ENCODE measurements at regions not wholly inside any gene's neighbourhood (a gene's known extent, or its start where the extent isn't known, plus 50 kb on each side); places are given as distances from the start of the nearest gene placed in this dataset.
"Not testable (repeated sequence)": the region's sequence is repeated elsewhere in the genome, so short reads cannot be mapped to it uniquely, and the experiment has no call there.

GRCh38 chr3:21195203-21195602 lies 555.8 kb downstream of the ZNF385D start:
- TF ChIP-seq ZNF324 (tag by site-specific recombination; IDR thresholded peaks at IDR 0.05) (no peak), ZNF549 (tag by site-specific recombination; IDR thresholded peaks at IDR 0.05) (no peak), PBX3 (CRISPR knock-in tag; IDR thresholded peaks at IDR 0.05) (no peak), ZNF311 (tag by site-specific recombination; IDR thresholded peaks at IDR 0.05; ENCODE audit: borderline replicate concordance) (no peak), ZNF423 (tag by site-specific recombination; IDR thresholded peaks at IDR 0.05) (no peak), ZNF701 (tag by site-specific recombination; IDR thresholded peaks at IDR 0.05) (no peak), ZNF645 (tag by site-specific recombination; IDR thresholded peaks at IDR 0.05) (no peak), YY2 (tag by site-specific recombination; IDR thresholded peaks at IDR 0.05) (no peak), ZNF777 (tag by site-specific recombination; IDR thresholded peaks at IDR 0.05; ENCODE audit: borderline replicate concordance) (no peak), ZNF639 (tag by site-specific recombination; IDR thresholded peaks at IDR 0.05) (no peak), ZNF148 (tag by site-specific recombination; IDR thresholded peaks at IDR 0.05; ENCODE audit: borderline replicate concordance) (no peak), ZNF19 (tag by site-specific recombination; IDR thresholded peaks at IDR 0.05; ENCODE audit: low read depth) (no peak), ZNF404 (tag by site-specific recombination; IDR thresholded peaks at IDR 0.05) (no peak), OVOL3 (tag by site-specific recombination; IDR thresholded peaks at IDR 0.05) (no peak), KLF17 (tag by site-specific recombination; IDR thresholded peaks at IDR 0.05) (no peak), RBAK (tag by site-specific recombination; IDR thresholded peaks at IDR 0.05) (no peak), ZNF621 (tag by site-specific recombination; IDR thresholded peaks at IDR 0.05) (no peak), ZNF48 (tag by site-specific recombination; IDR thresholded peaks at IDR 0.05) (no peak), SP2 (tag by site-specific recombination; IDR thresholded peaks at IDR 0.05) (no peak), ZFP69B (tag by site-specific recombination; IDR thresholded peaks at IDR 0.05) (no peak)
- H3K4me1 ChIP-seq (ENCODE audit: control insufficient read depth, insufficient read depth, low read length), result no peaks in the 10 kb centered on the region
- no peak overlapping the region for H3K4me3 ChIP-seq (ENCODE audit: low read depth, low read length)
- no peaks in the 10 kb centered on the region for H3K9me3 ChIP-seq (ENCODE audit: control insufficient read depth, insufficient read depth, low read depth, low read length)
- no peak overlapping the region for H3K27ac ChIP-seq (ENCODE audit: extremely low read depth, low read depth, low read length)
- CTCF ChIA-PET, result no interaction called here
- H3K36me3 ChIP-seq (ENCODE audit: control insufficient read depth in 2 of 2, insufficient read depth in 1 of 2, low read length in 2 of 2), result no peaks in the 10 kb centered on the region
- POLR2A ChIA-PET, result no interaction called here

GRCh38 chr3:21194036-21194435 lies 557.0 kb downstream of the ZNF385D start:
- H3K9me3 ChIP-seq (ENCODE audit: control insufficient read depth, insufficient read depth, low read depth, low read length); H3K4me1 ChIP-seq (ENCODE audit: control insufficient read depth, insufficient read depth, low read length); H3K27ac ChIP-seq (ENCODE audit: extremely low read depth, low read depth, low read length); CTCF ChIA-PET; H3K36me3 ChIP-seq (ENCODE audit: control insufficient read depth in 2 of 2, insufficient read depth in 1 of 2, low read length in 2 of 2); H3K4me3 ChIP-seq (ENCODE audit: low read depth, low read length); POLR2A ChIA-PET: not testable (repeated sequence)
